H9 (cell line): ENCODE measurements at regions not wholly inside any gene's neighbourhood (a gene's known extent, or its start where the extent isn't known, plus 50 kb on each side); places are given as distances from the start of the nearest gene placed in this dataset.

Experiments
- DNase-seq: peaks from one replicate; pipeline ENCODE4 v3.0.0-alpha.2; 2017
- H2AFZ ChIP-seq: one replicate; pipeline ENCODE4 v1.6.1; 2013; ENCODE audit warnings: mild to moderate bottlenecking, low read length, control low read depth, moderate library complexity
- H2AK5ac ChIP-seq: 2 replicates; pipeline ENCODE4 v1.6.1; 2013; ENCODE audit warnings: low read length, control low read depth, mixed read lengths; ENCODE audit not compliant: insufficient read length
- H2BK120ac ChIP-seq: one replicate; pipeline ENCODE4 v1.6.1; 2013; ENCODE audit warnings: low read depth, mild to moderate bottlenecking, low read length, control low read depth, inconsistent platforms; ENCODE audit not compliant: poor library complexity, severe bottlenecking
- H2BK12ac ChIP-seq: 2 replicates; pipeline ENCODE4 v1.6.1; 2013; ENCODE audit warnings: low read length, control low read depth, mixed read lengths, low read depth; ENCODE audit not compliant: insufficient read length
- H2BK15ac ChIP-seq: 2 replicates; pipeline ENCODE4 v1.6.1; 2013; ENCODE audit warnings: low read depth, low read length, control low read depth
- H2BK20ac ChIP-seq: one replicate; pipeline ENCODE4 v1.6.1; 2013; ENCODE audit warnings: low read depth, mild to moderate bottlenecking, low read length, control low read depth, inconsistent platforms; ENCODE audit not compliant: poor library complexity, severe bottlenecking
- H2BK5ac ChIP-seq: 2 replicates; pipeline ENCODE4 v1.6.1; 2013; ENCODE audit warnings: low read length, control low read depth, mixed read lengths; ENCODE audit not compliant: insufficient read length
- H3K14ac ChIP-seq: 2 replicates; pipeline ENCODE4 v1.6.1; 2013; ENCODE audit warnings: low read length, control low read depth; ENCODE audit not compliant: insufficient read depth
- H3K18ac ChIP-seq: 2 replicates; pipeline ENCODE4 v1.6.1; 2013; ENCODE audit warnings: low read depth, mild to moderate bottlenecking, mixed read lengths, low read length, control low read depth; ENCODE audit not compliant: insufficient read length
- H3K23ac ChIP-seq: 2 replicates; pipeline ENCODE4 v1.6.1; 2013; ENCODE audit warnings: low read length, control low read depth, mixed read lengths, low read depth; ENCODE audit not compliant: insufficient read length
- H3K23me2 ChIP-seq: 2 replicates; pipeline ENCODE4 v1.6.1; 2013; ENCODE audit warnings: low read depth, mild to moderate bottlenecking, mixed read lengths, low read length, control low read depth; ENCODE audit not compliant: insufficient read length, poor library complexity, severe bottlenecking
- H3K27ac ChIP-seq: 2 replicates; pipeline ENCODE4 v1.5.1; 2013; ENCODE audit warnings: low read length, control low read depth, mixed read lengths, low read depth; ENCODE audit not compliant: insufficient read length
- H3K27me3 ChIP-seq: 2 replicates; pipeline ENCODE4 v1.6.1; 2013; ENCODE audit warnings: low read length, control low read depth, inconsistent platforms; ENCODE audit not compliant: insufficient read depth
- H3K4ac ChIP-seq: 2 replicates; pipeline ENCODE4 v1.6.1; 2013; ENCODE audit warnings: low read depth, mild to moderate bottlenecking, control low read depth, inconsistent platforms, low read length, moderate library complexity
- H3K4me1 ChIP-seq: 2 replicates; pipeline ENCODE4 v1.6.1; 2013; ENCODE audit warnings: low read length, control low read depth, inconsistent platforms; ENCODE audit not compliant: insufficient read depth
- H3K4me2 ChIP-seq: 2 replicates; pipeline ENCODE4 v1.6.1; 2013; ENCODE audit warnings: low read length, control low read depth, mixed read lengths; ENCODE audit not compliant: insufficient read length, insufficient read depth
- H3K56ac ChIP-seq: 2 replicates; pipeline ENCODE4 v1.6.1; 2013; ENCODE audit warnings: low read depth, mild to moderate bottlenecking, mixed read lengths, low read length, control low read depth; ENCODE audit not compliant: insufficient read length
- H3K79me1 ChIP-seq: 2 replicates; pipeline ENCODE4 v1.6.1; 2013; ENCODE audit warnings: low read depth, mild to moderate bottlenecking, moderate library complexity, low read length, control low read depth, inconsistent platforms; ENCODE audit not compliant: insufficient read depth, poor library complexity, severe bottlenecking
- H3K79me2 ChIP-seq: 2 replicates; pipeline ENCODE4 v1.6.1; 2013; ENCODE audit warnings: low read length, control low read depth, inconsistent platforms; ENCODE audit not compliant: insufficient read depth
- H3K9ac ChIP-seq: 2 replicates; pipeline ENCODE4 v1.6.1; 2013; ENCODE audit warnings: low read length, control low read depth, mixed read lengths; ENCODE audit not compliant: insufficient read length; ENCODE audit errors: extremely low read depth
- H3K9me3 ChIP-seq: one replicate; pipeline ENCODE4 v1.6.1; 2013; ENCODE audit warnings: low read depth, low read length, inconsistent platforms; ENCODE audit not compliant: control insufficient read depth
- H3T11ph ChIP-seq: one replicate; pipeline ENCODE4 v1.6.1; 2013; ENCODE audit warnings: mild to moderate bottlenecking, low read length, control low read depth, inconsistent platforms
- H4K20me1 ChIP-seq: one replicate; pipeline ENCODE4 v1.6.1; 2013; ENCODE audit not compliant: control insufficient read depth, insufficient read length, insufficient read depth
- H4K5ac ChIP-seq: 2 replicates; pipeline ENCODE4 v1.6.1; 2013; ENCODE audit warnings: low read depth, mild to moderate bottlenecking, mixed read lengths, low read length, control low read depth; ENCODE audit not compliant: insufficient read length
- H4K8ac ChIP-seq: replicated peaks from 2 replicates; pipeline ENCODE4 v1.6.1; 2013; ENCODE audit warnings: low read length, control low read depth, mixed read lengths, low read depth; ENCODE audit not compliant: insufficient read length
- H4K91ac ChIP-seq: 2 replicates; pipeline ENCODE4 v1.6.1; 2013; ENCODE audit warnings: low read depth, mild to moderate bottlenecking, moderate library complexity, mixed read lengths, low read length, control low read depth; ENCODE audit not compliant: insufficient read length
- H3K27ac Mint-ChIP-seq, 3 experiments: 2 replicates in 2 of 3; 3 replicates in 1 of 3; pipeline ENCODE4 v1.8.0; 2020 to 2021; ENCODE audit warnings: mixed read lengths in 3 of 3, mild to moderate bottlenecking in 1 of 3, moderate library complexity in 1 of 3
- H3K27me3 Mint-ChIP-seq: 2 replicates; pipeline ENCODE4 v1.8.0; 2021; ENCODE audit warnings: low read depth, mild to moderate bottlenecking, moderate library complexity, mixed read lengths
- H3K36me3 Mint-ChIP-seq, 3 experiments: 2 replicates in 2 of 3; 3 replicates in 1 of 3; pipeline ENCODE4 v1.8.0; 2020 to 2021; ENCODE audit warnings: low read depth in 3 of 3, mixed read lengths in 3 of 3; ENCODE audit not compliant: insufficient read depth in 1 of 3
- H3K4me1 Mint-ChIP-seq, 2 experiments: 2 replicates each; pipeline ENCODE4 v1.8.0; 2020; ENCODE audit warnings: mixed read lengths in 2 of 2
- H3K4me3 Mint-ChIP-seq, 2 experiments: 2 replicates in 1 of 2; 3 replicates in 1 of 2; pipeline ENCODE4 v1.8.0; 2020 to 2021; ENCODE audit warnings: mild to moderate bottlenecking in 2 of 2, mixed read lengths in 2 of 2, moderate library complexity in 1 of 2
- H3K9me3 Mint-ChIP-seq, 2 experiments: 2 replicates in 1 of 2; 3 replicates in 1 of 2; pipeline ENCODE4 v1.8.0; 2020; ENCODE audit warnings: mild to moderate bottlenecking in 2 of 2, mixed read lengths in 2 of 2, moderate library complexity in 1 of 2
- WGBS: extraction: QIAGEN DNeasy Blood & Tissue Kit; methylation state at CpG from one replicate; pipeline ENCODE4 v1.1.7; 2013; ENCODE audit warnings: missing lambda C conversion rate, low lambda C conversion rate, mixed read lengths; ENCODE audit not compliant: insufficient read length; ENCODE audit errors: extremely low coverage; 5-methylcytosine and 5-hydroxymethylcytosine counted together
- TF ChIP-seq, protein P1 (sequence below): fragments of 200-600 bp; sonication (generic); conservative IDR thresholded peaks from 3 replicates; pipeline ENCODE4 v1.8.0; 2021; ENCODE audit warnings: antibody characterized with exemption, mild to moderate bottlenecking

DNA sequence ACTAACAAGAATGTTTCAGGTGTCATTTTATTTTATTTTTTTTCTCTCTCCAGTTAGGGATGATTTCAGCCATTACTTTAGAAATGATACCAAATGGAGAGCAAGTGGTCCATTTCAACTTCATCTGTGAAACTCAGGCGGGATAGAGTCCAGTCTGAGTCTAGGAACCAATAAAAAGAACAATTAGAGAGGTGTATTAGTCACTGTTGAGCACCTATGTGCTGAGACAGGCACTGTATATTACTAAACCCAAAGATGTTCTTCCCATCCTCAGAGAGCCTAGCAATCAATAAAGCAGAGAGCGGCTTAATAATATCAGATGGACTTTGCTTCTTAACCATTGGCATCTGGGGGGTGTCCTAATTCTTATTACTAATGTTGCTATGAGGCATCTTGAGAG lies 410.3 kb upstream of the SLC24A2 start:
- no peaks in the 10 kb centered on the region for H3K27me3 Mint-ChIP-seq
- no peak overlapping the region for H2BK20ac ChIP-seq
- H3K56ac ChIP-seq = no peak overlapping the region
- no CpG with 5 or more reads among the region's 2 CpGs for WGBS
- no peak overlapping the region for H2BK15ac ChIP-seq
- no peaks in the 10 kb centered on the region for H3K23me2 ChIP-seq
- no peak overlapping the region for H2AFZ ChIP-seq
- no peak for DNase-seq
- no peaks in the 10 kb centered on the region for H3K79me2 ChIP-seq
- no peak overlapping the region for H2BK12ac ChIP-seq
- H3K27ac ChIP-seq = no peak overlapping the region
- no peak overlapping the region for H3K4me3 Mint-ChIP-seq
- no peaks in the 10 kb centered on the region for H3K79me1 ChIP-seq
- H3K4ac ChIP-seq = no peak overlapping the region
- H3K14ac ChIP-seq = no peak overlapping the region
- H2BK5ac ChIP-seq = no peak overlapping the region
- peaks cover 0 to 12% (median 5%) of the 10 kb centered on the region in 3 experiments; a peak in 3 of 7 replicates for H3K36me3 Mint-ChIP-seq
- H3K27me3 ChIP-seq = no peaks in the 10 kb centered on the region
- H4K5ac ChIP-seq = no peak overlapping the region
- H3K23ac ChIP-seq = no peak overlapping the region
- no peak overlapping the region for H3T11ph ChIP-seq
- TF ChIP-seq, protein P1, sequence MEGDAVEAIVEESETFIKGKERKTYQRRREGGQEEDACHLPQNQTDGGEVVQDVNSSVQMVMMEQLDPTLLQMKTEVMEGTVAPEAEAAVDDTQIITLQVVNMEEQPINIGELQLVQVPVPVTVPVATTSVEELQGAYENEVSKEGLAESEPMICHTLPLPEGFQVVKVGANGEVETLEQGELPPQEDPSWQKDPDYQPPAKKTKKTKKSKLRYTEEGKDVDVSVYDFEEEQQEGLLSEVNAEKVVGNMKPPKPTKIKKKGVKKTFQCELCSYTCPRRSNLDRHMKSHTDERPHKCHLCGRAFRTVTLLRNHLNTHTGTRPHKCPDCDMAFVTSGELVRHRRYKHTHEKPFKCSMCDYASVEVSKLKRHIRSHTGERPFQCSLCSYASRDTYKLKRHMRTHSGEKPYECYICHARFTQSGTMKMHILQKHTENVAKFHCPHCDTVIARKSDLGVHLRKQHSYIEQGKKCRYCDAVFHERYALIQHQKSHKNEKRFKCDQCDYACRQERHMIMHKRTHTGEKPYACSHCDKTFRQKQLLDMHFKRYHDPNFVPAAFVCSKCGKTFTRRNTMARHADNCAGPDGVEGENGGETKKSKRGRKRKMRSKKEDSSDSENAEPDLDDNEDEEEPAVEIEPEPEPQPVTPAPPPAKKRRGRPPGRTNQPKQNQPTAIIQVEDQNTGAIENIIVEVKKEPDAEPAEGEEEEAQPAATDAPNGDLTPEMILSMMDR = no peak
- no peak overlapping the region for H3K27ac Mint-ChIP-seq
- peaks cover 11 to 17% of the 10 kb centered on the region in 2 experiments for H3K9me3 Mint-ChIP-seq
- no peak overlapping the region for H3K9ac ChIP-seq
- H2BK120ac ChIP-seq = no peak overlapping the region
- no peak overlapping the region for H4K8ac ChIP-seq
- no peak overlapping the region for H3K18ac ChIP-seq
- H4K91ac ChIP-seq = no peak overlapping the region
- no peak overlapping the region for H2AK5ac ChIP-seq
- no peaks in the 10 kb centered on the region for H3K9me3 ChIP-seq
- no peak overlapping the region for H3K4me2 ChIP-seq
- H3K4me1 ChIP-seq = no peaks in the 10 kb centered on the region
- no peaks in the 10 kb centered on the region for H4K20me1 ChIP-seq
- peaks cover 28 to 30% of the 10 kb centered on the region in 2 experiments for H3K4me1 Mint-ChIP-seq
